ENCODE measurements at regions not wholly inside any gene's neighbourhood (a gene's known extent, or its start where the extent isn't known, plus 50 kb on each side); places are given as distances from the start of the nearest gene placed in this dataset.

- no peak for TF ChIP-seq EP300 (IDR thresholded peaks at IDR 0.05)
- TF ChIP-seq CTCF (IDR thresholded peaks at IDR 0.05): no peak
- no peak for TF ChIP-seq POLR2A (IDR thresholded peaks at IDR 0.05; ENCODE audit: low read depth)
Observed at GRCh38 chr4:160818571-160818970, 1345.2 kb downstream of the FSTL5 start.

Measured in esophagus muscularis mucosa (tissue), 4 donors.